Esophagus muscularis mucosa (tissue), 4 donors: ENCODE measurements at regions not wholly inside any gene's neighbourhood (a gene's known extent, or its start where the extent isn't known, plus 50 kb on each side); places are given as distances from the start of the nearest gene placed in this dataset.

ENCODE experiments used
- DNase-seq: peaks from one replicate; pipeline ENCODE4 v3.0.0-alpha.2; 2017; ENCODE audit errors: extremely low spot score
- H3K27ac ChIP-seq, 4 donors: fragments of 200-600 bp; sonication (generic); replicated peaks in 1 of 4; 1 replicate in 3 of 4; 2 replicates in 1 of 4; pipeline ENCODE4 v1.5.1; 2016 to 2019; ENCODE audit warnings: mild to moderate bottlenecking in 1 of 4
- H3K27me3 ChIP-seq, 4 donors: fragments of 200-600 bp; sonication (generic); one replicate each; pipeline versions ENCODE4 v1.5.1 to v1.6.0; 2016 to 2019
- H3K36me3 ChIP-seq, 4 donors: fragments of 200-600 bp; sonication (generic); one replicate each; pipeline ENCODE4 v1.5.1; 2016 to 2019
- H3K4me1 ChIP-seq, 4 donors: fragments of 200-600 bp; sonication (generic); one replicate each; pipeline ENCODE4 v1.5.1; 2016 to 2019
- H3K4me3 ChIP-seq, 4 donors: fragments of 200-600 bp; sonication (generic); 1 replicate in 2 of 4; 2 replicates in 2 of 4; pipeline ENCODE4 v1.5.1; 2016 to 2019; ENCODE audit warnings: mild to moderate bottlenecking in 4 of 4, moderate library complexity in 1 of 4
- H3K9me3 ChIP-seq, 4 donors: fragments of 200-600 bp; sonication (generic); 1 replicate in 3 of 4; 2 replicates in 1 of 4; pipeline ENCODE4 v1.5.1; 2016 to 2019
- EP300 ChIP-seq: sonication (generic); formaldehyde crosslinking; IDR thresholded peaks from one replicate; pipeline ENCODE4 v1.6.1; 2017; ENCODE audit warnings: antibody characterized with exemption
- POLR2A ChIP-seq: fragments of 450-650 bp; IDR thresholded peaks from one replicate; pipeline ENCODE4 v1.6.1; 2017; ENCODE audit warnings: antibody characterized with exemption, moderate library complexity, mild to moderate bottlenecking, low read depth
- POLR2AphosphoS5 ChIP-seq, 2 donors: sonication (generic); formaldehyde crosslinking; IDR thresholded peaks; one replicate each; pipeline ENCODE4 v1.6.1; 2017; ENCODE audit warnings: antibody characterized with exemption in 2 of 2
- WGBS: methylation state at CpG from one replicate; pipeline ENCODE4 v1.1.5; 2018; 5-methylcytosine and 5-hydroxymethylcytosine counted together
- intact Hi-C: fragments of 100-400 bp; cut with DNase I; formaldehyde crosslinking; loops from one replicate; pipeline ENCODE4 v1.15.1; 2023
- TF ChIP-seq, protein P1 (sequence below), 3 experiments: fragments of 200-600 bp in 2 of 3; fragments of 450-650 bp in 1 of 3; sonication (generic) in 2 of 3; IDR thresholded peaks; one replicate each; pipeline ENCODE4 v1.5.1; 2017 to 2019; ENCODE audit warnings: antibody characterized with exemption in 3 of 3, mild to moderate bottlenecking in 2 of 3, moderate library complexity in 1 of 3

DNA sequence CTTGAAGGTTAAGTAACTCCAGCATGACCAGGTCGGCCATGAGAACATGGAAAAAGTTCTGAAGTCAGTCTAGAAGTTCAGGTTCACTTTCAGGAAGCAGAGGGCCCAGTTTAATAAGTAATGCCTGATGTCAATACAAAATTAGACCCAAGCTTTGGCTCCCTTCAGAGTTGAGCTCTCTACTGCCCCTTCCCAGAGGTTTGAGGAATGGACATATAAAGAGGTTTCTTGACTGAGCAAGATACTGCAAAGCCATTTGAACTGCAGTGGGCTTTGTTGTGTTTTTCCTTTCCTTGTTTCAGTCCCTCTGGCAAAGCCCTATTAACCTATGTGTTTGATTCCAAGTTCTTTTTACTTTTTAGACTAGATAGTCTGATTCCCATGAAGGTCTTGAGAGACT lies 97.8 kb upstream of the PREP start:
- intact Hi-C loops = no loop called here
- Histone ChIP-seq H3K4me1 (peaks cover 3 to 12% (median 9%) of the 10 kb centered on the region in 4 donors), H3K4me3 (no peak overlapping the region), H3K36me3 (no peaks in the 10 kb centered on the region), H3K27me3 (no peaks in the 10 kb centered on the region), H3K27ac (no peak overlapping the region), H3K9me3 (no peaks in the 10 kb centered on the region)
- WGBS = 96% methylated on average over 1 of the region's 1 CpG
- TF ChIP-seq POLR2AphosphoS5 (IDR thresholded peaks at IDR 0.05) (no peak), POLR2A (no peak), EP300 (no peak)
- TF ChIP-seq, protein P1, sequence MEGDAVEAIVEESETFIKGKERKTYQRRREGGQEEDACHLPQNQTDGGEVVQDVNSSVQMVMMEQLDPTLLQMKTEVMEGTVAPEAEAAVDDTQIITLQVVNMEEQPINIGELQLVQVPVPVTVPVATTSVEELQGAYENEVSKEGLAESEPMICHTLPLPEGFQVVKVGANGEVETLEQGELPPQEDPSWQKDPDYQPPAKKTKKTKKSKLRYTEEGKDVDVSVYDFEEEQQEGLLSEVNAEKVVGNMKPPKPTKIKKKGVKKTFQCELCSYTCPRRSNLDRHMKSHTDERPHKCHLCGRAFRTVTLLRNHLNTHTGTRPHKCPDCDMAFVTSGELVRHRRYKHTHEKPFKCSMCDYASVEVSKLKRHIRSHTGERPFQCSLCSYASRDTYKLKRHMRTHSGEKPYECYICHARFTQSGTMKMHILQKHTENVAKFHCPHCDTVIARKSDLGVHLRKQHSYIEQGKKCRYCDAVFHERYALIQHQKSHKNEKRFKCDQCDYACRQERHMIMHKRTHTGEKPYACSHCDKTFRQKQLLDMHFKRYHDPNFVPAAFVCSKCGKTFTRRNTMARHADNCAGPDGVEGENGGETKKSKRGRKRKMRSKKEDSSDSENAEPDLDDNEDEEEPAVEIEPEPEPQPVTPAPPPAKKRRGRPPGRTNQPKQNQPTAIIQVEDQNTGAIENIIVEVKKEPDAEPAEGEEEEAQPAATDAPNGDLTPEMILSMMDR (IDR thresholded peaks at IDR 0.05) = no peak
- DNase-seq = no peak

DNA sequence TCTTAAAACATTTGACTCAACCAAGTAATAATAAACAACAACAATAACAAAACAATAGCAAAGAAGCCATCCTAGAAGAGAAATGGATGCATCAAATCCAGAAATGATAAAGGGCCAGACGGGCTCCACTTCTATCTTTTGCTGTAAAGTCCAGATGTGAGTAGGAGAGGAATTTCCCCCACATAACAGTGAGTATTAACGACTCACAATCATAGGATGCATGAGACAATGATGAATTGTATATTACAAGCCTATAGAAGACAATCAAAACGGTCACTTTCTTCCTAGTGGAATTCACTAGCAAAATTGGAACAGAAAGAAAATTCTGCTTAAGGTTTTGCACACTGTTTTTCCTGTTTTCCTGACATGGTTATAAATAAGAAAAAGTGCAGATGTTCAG lies 97.0 kb upstream of the PREP start:
- WGBS = 67% methylated on average over 3 of the region's 3 CpGs
- Histone ChIP-seq H3K36me3 (no peaks in the 10 kb centered on the region), H3K27ac (no peak overlapping the region), H3K4me1 (peaks cover 3 to 8% (median 8%) of the 10 kb centered on the region in 4 donors), H3K27me3 (no peaks in the 10 kb centered on the region), H3K9me3 (no peaks in the 10 kb centered on the region), H3K4me3 (no peak overlapping the region)
- intact Hi-C loops = no loop called here
- no peak for TF ChIP-seq EP300
- TF ChIP-seq POLR2A = no peak
- TF ChIP-seq POLR2AphosphoS5 (IDR thresholded peaks at IDR 0.05) = no peak
- TF ChIP-seq, protein P1 (IDR thresholded peaks at IDR 0.05) = no peak
- no peak for DNase-seq

DNA sequence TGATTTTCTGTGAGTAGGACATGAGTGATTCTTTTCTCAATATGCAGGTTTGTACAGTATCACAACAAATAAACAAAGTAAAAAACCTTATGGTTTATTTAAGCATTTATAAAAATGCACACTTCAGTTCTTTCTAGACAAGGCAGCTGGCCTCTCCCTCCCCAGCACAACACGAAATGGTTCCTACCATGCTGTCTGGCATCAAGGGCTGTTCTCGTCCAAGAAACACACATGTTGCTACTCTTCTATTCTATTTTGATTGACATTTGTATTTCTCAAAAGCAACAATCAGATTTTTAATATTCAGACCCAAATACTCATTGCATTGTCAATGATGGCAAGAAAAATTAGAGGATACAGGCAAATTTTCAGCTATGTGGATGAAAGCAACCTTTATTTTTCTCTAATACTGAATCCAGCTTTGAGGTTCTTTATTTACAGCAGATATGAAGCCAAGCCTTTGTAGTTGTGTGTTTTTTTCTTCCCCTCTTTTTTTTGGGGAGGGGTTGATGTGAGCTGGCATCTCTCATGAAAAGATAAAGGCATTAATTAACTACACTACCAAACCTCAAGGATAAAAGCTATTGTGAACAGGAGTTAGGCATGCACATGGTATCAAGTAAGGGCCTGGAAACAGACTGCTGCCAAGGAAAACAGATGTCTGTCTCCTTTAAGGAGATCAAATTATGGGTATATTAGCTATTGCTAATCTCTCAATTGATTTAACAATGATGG lies 96.4 kb upstream of the PREP start:
- no peak overlapping the region for H3K27ac ChIP-seq
- TF ChIP-seq, protein P1 (IDR thresholded peaks at IDR 0.05) = no peak
- TF ChIP-seq EP300 = no peak
- TF ChIP-seq POLR2A = no peak
- TF ChIP-seq POLR2AphosphoS5 (IDR thresholded peaks at IDR 0.05) = no peak
- 87% methylated on average over 2 of the region's 2 CpGs for WGBS
- DNase-seq = no peak
- no peaks in the 10 kb centered on the region for H3K27me3 ChIP-seq
- intact Hi-C loops = no loop called here
- peaks cover 0 to 2% (median 2%) of the 10 kb centered on the region in 4 donors for H3K4me1 ChIP-seq
- no peaks in the 10 kb centered on the region for H3K9me3 ChIP-seq
- no peaks in the 10 kb centered on the region for H3K36me3 ChIP-seq
- H3K4me3 ChIP-seq = no peak overlapping the region

DNA sequence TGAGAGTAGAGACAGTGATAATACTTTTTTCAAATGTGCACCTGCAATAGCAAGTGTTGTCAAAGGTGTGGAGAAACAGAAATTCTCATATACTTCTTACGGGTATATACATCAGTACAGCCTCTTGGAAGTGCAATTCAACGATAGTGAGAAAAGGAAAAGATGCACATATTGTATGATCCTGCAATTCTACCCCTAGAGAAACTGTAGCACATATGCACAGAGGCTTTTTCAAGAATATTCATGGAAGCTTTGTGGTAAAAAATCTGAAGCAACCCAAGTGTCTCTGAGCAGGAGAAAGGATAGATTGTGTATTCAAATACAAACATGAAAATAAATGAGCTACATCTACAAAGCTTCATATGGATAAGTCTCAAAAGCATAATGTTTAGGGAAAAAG lies 94.7 kb upstream of the PREP start:
- no peaks in the 10 kb centered on the region for H3K27me3 ChIP-seq
- DNase-seq = no peak
- no peak overlapping the region for H3K27ac ChIP-seq
- intact Hi-C loops = no loop called here
- WGBS = 100% methylated on average over 2 of the region's 2 CpGs
- no peak overlapping the region for H3K4me3 ChIP-seq
- TF ChIP-seq POLR2A (no peak), EP300 (no peak), POLR2AphosphoS5 (IDR thresholded peaks at IDR 0.05) (no peak)
- TF ChIP-seq, protein P1 (IDR thresholded peaks at IDR 0.05) = no peak
- H3K9me3 ChIP-seq = no peaks in the 10 kb centered on the region
- no peaks in the 10 kb centered on the region for H3K36me3 ChIP-seq
- H3K4me1 ChIP-seq = peaks cover 9 to 17% (median 15%) of the 10 kb centered on the region in 4 donors

DNA sequence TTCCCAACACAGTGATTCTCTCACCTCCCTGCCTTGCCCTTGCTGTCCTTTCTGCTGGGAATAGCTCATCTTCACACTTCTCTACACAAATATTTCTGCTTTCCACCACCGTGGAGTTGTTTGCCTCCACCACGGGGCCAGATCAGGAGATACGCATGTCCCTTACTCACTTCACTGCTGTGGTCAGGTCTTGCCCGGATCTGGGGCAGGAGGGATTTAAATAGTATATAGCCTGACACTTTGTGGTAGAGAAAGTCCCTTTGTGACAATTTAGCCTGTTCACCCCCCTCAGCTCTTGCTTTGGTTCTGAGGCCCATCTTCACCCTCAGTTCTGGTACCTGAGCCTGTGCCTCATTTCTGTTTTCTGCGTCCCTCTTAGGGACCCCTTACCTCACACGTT lies 92.6 kb upstream of the PREP start:
- WGBS = 88% methylated on average over 6 of the region's 6 CpGs
- no peaks in the 10 kb centered on the region for H3K9me3 ChIP-seq
- peaks cover 10 to 19% (median 17%) of the 10 kb centered on the region in 4 donors for H3K4me1 ChIP-seq
- no peaks in the 10 kb centered on the region for H3K36me3 ChIP-seq
- H3K27me3 ChIP-seq = no peaks in the 10 kb centered on the region
- H3K27ac ChIP-seq = no peak overlapping the region
- TF ChIP-seq POLR2A (no peak), POLR2AphosphoS5 (IDR thresholded peaks at IDR 0.05) (no peak), EP300 (no peak)
- TF ChIP-seq, protein P1 (IDR thresholded peaks at IDR 0.05) = no peak
- intact Hi-C loops = no loop called here
- no peak for DNase-seq
- no peak overlapping the region for H3K4me3 ChIP-seq
